WTC11 (cell line): ENCODE measurements at regions not wholly inside any gene's neighbourhood (a gene's known extent, or its start where the extent isn't known, plus 50 kb on each side); places are given as distances from the start of the nearest gene placed in this dataset.
A peak's percentile ranks its signal among the peaks of the same experiment; 100 is the strongest.

ENCODE experiments used
- ATAC-seq: fragments of 200-7000 bp; cut with Tn5 transposase; 2 replicates; pipeline ENCODE4 v1.10.0; 2021; ENCODE audit warnings: mild to moderate bottlenecking, moderate library complexity
- CTCF ChIA-PET: fragments of 300-600 bp; sonication (Branson Sonifier 250); formaldehyde crosslinking; loops from one replicate; lab custom pipeline; 2021; ENCODE audit warnings: antibody characterized with exemption; lab: Charles Lee
- POLR2A ChIA-PET: fragments of 350-600 bp; sonication (Branson Sonifier 250); formaldehyde crosslinking; loops from one replicate; lab custom pipeline; 2021; ENCODE audit warnings: antibody characterized with exemption; lab: Charles Lee
- DNase-seq: peaks from one replicate; pipeline ENCODE4 v3.0.0; 2021; ENCODE audit warnings: low spot score
- H3K27ac Mint-ChIP-seq: 2 replicates; pipeline ENCODE4 v1.8.0; 2021; ENCODE audit warnings: mixed read lengths
- H3K27me3 Mint-ChIP-seq: 2 replicates; pipeline ENCODE4 v1.8.0; 2021; ENCODE audit warnings: low read depth, mild to moderate bottlenecking, moderate library complexity, mixed read lengths
- H3K36me3 Mint-ChIP-seq: 2 replicates; pipeline ENCODE4 v1.8.0; 2021; ENCODE audit warnings: mixed read lengths
- H3K4me1 Mint-ChIP-seq: 2 replicates; pipeline ENCODE4 v1.8.0; 2022; ENCODE audit warnings: mixed read lengths
- H3K4me3 Mint-ChIP-seq: 2 replicates; pipeline ENCODE4 v1.8.0; 2021; ENCODE audit warnings: mild to moderate bottlenecking, moderate library complexity, mixed read lengths
- H3K9me3 Mint-ChIP-seq: 2 replicates; pipeline ENCODE4 v1.8.0; 2021; ENCODE audit warnings: mixed read lengths
- GABPB1 ChIP-seq: sonication (generic); formaldehyde crosslinking; IDR thresholded peaks from 2 replicates; pipeline ENCODE4 v1.8.1; 2023; ENCODE audit warnings: mild to moderate bottlenecking, missing genetic modification reagents
- GRHL2 ChIP-seq: fragments of 250-450 bp; sonication (Bioruptor Pico); IDR thresholded peaks from 2 replicates; pipeline ENCODE4 v1.8.0; 2022; ENCODE audit warnings: mild to moderate bottlenecking, moderate library complexity; ENCODE audit not compliant: insufficient replicate concordance, severe bottlenecking
- JAZF1 ChIP-seq: fragments of 250-450 bp; sonication (Bioruptor Pico); IDR thresholded peaks from 2 replicates; pipeline ENCODE4 v1.9.0; 2021; ENCODE audit warnings: moderate library complexity, mild to moderate bottlenecking, inconsistent platforms
- MXD4 ChIP-seq: fragments of 250-450 bp; sonication (Bioruptor Pico); IDR thresholded peaks from 2 replicates; pipeline ENCODE4 v1.8.0; 2021; ENCODE audit warnings: mild to moderate bottlenecking, moderate library complexity, borderline replicate concordance
- ZBTB21 ChIP-seq: sonication (generic); formaldehyde crosslinking; IDR thresholded peaks from 2 replicates; pipeline ENCODE4 v1.8.1; 2023; ENCODE audit warnings: mild to moderate bottlenecking, missing genetic modification reagents, borderline replicate concordance
- ZNF121 ChIP-seq: sonication (generic); formaldehyde crosslinking; IDR thresholded peaks from 2 replicates; pipeline ENCODE4 v1.8.0; 2023; ENCODE audit warnings: missing genetic modification reagents
- ZNF317 ChIP-seq: sonication (generic); formaldehyde crosslinking; IDR thresholded peaks from 2 replicates; pipeline ENCODE4 v1.8.1; 2023; ENCODE audit warnings: low read depth, mild to moderate bottlenecking, moderate library complexity, missing genetic modification reagents, borderline replicate concordance
- TF ChIP-seq, protein P1 (sequence below): sonication (generic); formaldehyde crosslinking; IDR thresholded peaks from 2 replicates; pipeline ENCODE4 v1.8.1; 2022; ENCODE audit warnings: missing genetic modification reagents, borderline replicate concordance
- TF ChIP-seq, protein P2 (sequence below): sonication (generic); formaldehyde crosslinking; IDR thresholded peaks from 2 replicates; pipeline ENCODE4 v1.8.1; 2023; ENCODE audit warnings: mild to moderate bottlenecking, moderate library complexity, missing genetic modification reagents
- TF ChIP-seq, protein P3 (sequence below): fragments of 250-450 bp; sonication (Bioruptor Pico); conservative IDR thresholded peaks from 2 replicates; pipeline ENCODE4 v1.9.0; 2021; ENCODE audit warnings: mild to moderate bottlenecking
- TF ChIP-seq, protein P4 (sequence below): sonication (generic); formaldehyde crosslinking; IDR thresholded peaks from 2 replicates; pipeline ENCODE4 v1.8.0; 2022; ENCODE audit warnings: mild to moderate bottlenecking, missing genetic modification reagents
- TF ChIP-seq, protein P5 (sequence below): sonication (generic); formaldehyde crosslinking; IDR thresholded peaks from 2 replicates; pipeline ENCODE4 v1.8.1; 2023; ENCODE audit warnings: mild to moderate bottlenecking, missing genetic modification reagents, moderate library complexity

DNA sequence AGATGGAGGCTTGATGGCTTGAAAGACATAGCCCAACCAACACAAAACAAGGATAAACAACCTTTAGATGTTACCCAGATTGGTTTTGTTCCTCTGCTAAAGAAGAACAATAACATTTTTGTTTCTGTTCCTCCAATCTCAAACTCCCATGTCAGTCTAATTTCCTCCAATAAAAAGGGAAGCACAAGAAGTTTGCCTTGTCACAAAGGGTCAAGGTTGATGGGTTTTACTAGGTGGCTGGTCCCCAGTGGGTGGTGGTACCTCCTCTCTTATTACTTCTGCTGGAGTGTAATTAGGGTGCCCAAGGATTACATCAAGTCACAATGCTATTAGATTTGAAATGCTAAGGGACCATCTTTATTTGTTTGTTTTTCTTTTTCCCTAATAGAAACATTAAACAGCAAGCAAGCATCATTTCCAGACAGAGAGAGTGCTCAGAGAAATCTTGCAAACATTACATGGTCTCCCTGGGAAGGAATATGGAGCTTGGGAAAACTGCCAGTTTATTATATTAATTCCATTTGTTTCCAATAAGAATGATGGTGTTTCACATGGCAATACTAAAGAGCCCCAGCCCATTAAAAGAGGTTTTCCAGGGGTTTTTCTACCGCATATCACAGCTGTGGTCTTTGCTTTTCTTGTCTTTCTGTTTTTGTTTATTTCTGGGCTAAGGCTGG is 78.3 kb upstream of the AOAH start:
- Mint-ChIP-seq H3K36me3 (no peaks in the 10 kb centered on the region), H3K27ac (no peak overlapping the region), H3K4me3 (no peak overlapping the region), H3K27me3 (no peaks in the 10 kb centered on the region; the same call in 1 of the 2 replicates)
- CTCF ChIA-PET: no interaction called here
- TF ChIP-seq ZNF317 (CRISPR knock-in tag) (no peak), ZBTB21 (CRISPR knock-in tag) (no peak), JAZF1 (CRISPR knock-in tag) (no peak)
- TF ChIP-seq, all 79 proteins: peak for 0
- DNase-seq: no peak
- H3K9me3 Mint-ChIP-seq: no peaks in the 10 kb centered on the region
- POLR2A ChIA-PET: no interaction called here
- ATAC-seq: no peak
- no peaks in the 10 kb centered on the region for H3K4me1 Mint-ChIP-seq

DNA sequence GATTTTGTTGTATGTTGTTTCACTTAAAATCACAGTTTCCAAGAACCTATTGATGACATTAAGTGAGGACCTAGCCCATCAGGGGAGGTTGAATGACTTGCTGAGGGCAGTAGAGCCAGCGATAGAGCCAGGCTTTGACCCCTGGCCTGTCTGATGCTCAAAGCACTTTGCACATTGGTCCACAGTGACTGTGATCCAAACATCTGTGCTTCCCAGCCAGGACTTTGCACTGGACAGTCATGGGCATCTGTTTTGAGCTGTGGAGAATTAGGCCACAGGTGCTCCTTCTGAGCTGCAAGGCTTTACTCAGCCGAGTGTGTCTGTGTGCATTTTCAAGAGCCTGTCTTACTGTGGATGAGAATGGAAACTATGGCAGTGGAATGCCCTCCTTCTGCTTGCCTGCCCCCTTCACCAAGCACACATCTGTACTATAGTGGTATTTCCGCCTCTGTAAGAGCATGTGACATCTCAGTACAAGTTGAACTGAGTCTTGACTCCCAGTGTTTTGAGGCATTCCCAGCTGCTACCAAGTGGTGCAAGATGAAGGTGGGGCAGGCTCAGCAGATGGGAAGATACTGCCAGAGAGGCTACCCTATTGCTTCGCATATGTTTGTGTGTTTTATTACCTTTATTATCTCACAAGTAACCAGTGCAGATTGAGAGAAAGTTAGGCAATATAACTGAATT is 72.7 kb upstream of the AOAH start:
- peaks cover 6% of the 10 kb centered on the region; the same call in 1 of the 2 replicates for H3K4me1 Mint-ChIP-seq
- ATAC-seq: no peak
- TF ChIP-seq, protein P1, sequence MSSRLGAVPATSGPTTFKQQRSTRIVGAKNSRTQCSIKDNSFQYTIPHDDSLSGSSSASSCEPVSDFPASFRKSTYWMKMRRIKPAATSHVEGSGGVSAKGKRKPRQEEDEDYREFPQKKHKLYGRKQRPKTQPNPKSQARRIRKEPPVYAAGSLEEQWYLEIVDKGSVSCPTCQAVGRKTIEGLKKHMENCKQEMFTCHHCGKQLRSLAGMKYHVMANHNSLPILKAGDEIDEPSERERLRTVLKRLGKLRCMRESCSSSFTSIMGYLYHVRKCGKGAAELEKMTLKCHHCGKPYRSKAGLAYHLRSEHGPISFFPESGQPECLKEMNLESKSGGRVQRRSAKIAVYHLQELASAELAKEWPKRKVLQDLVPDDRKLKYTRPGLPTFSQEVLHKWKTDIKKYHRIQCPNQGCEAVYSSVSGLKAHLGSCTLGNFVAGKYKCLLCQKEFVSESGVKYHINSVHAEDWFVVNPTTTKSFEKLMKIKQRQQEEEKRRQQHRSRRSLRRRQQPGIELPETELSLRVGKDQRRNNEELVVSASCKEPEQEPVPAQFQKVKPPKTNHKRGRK (CRISPR knock-in tag): no peak
- TF ChIP-seq, protein P2, sequence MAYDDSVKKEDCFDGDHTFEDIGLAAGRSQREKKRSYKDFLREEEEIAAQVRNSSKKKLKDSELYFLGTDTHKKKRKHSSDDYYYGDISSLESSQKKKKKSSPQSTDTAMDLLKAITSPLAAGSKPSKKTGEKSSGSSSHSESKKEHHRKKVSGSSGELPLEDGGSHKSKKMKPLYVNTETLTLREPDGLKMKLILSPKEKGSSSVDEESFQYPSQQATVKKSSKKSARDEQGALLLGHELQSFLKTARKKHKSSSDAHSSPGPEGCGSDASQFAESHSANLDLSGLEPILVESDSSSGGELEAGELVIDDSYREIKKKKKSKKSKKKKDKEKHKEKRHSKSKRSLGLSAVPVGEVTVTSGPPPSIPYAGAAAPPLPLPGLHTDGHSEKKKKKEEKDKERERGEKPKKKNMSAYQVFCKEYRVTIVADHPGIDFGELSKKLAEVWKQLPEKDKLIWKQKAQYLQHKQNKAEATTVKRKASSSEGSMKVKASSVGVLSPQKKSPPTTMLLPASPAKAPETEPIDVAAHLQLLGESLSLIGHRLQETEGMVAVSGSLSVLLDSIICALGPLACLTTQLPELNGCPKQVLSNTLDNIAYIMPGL (CRISPR knock-in tag): no peak
- TF ChIP-seq, protein P3, sequence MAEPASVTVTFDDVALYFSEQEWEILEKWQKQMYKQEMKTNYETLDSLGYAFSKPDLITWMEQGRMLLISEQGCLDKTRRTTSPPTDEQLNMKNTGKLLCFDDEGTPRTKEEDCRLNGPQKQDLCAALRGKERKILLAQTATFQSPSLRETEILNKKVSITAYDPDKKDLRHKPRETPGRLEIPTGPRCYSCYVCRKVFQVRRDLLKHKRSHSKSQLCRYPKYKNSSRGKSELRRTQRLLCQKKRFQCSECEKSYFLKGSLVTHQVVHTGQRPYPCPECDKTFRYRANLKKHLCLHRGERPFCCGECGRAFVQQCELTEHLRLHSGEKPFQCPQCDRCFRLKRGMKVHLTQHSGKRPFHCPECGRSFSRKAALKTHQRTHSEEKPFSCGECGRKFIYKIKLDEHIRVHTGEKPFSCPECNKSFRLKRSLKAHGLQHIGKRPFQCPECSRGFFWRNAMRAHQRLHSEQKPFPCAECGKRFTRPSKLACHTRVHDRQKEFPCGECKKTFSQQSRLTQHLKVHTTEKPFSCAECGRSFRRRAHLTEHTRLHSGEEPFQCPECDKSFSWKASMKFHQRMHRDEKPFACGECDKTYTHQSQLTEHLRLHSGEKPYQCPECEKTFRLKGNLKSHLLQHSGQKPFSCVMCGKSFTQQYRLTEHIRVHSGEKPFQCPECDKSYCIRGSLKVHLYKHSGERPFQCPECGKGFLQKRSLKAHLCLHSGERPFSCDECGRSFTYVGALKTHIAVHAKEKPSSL (CRISPR knock-in tag): no peak
- TF ChIP-seq ZNF121: no peak
- TF ChIP-seq, protein P4, sequence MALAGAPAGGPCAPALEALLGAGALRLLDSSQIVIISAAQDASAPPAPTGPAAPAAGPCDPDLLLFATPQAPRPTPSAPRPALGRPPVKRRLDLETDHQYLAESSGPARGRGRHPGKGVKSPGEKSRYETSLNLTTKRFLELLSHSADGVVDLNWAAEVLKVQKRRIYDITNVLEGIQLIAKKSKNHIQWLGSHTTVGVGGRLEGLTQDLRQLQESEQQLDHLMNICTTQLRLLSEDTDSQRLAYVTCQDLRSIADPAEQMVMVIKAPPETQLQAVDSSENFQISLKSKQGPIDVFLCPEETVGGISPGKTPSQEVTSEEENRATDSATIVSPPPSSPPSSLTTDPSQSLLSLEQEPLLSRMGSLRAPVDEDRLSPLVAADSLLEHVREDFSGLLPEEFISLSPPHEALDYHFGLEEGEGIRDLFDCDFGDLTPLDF (CRISPR knock-in tag): no peak
- TF ChIP-seq, protein P5, sequence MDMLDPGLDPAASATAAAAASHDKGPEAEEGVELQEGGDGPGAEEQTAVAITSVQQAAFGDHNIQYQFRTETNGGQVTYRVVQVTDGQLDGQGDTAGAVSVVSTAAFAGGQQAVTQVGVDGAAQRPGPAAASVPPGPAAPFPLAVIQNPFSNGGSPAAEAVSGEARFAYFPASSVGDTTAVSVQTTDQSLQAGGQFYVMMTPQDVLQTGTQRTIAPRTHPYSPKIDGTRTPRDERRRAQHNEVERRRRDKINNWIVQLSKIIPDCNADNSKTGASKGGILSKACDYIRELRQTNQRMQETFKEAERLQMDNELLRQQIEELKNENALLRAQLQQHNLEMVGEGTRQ (CRISPR knock-in tag): no peak
- H3K4me3 Mint-ChIP-seq: no peak overlapping the region
- ChIA-PET POLR2A (no interaction called here), CTCF (no interaction called here)
- H3K9me3 Mint-ChIP-seq: no peaks in the 10 kb centered on the region
- no peak for DNase-seq
- no peaks in the 10 kb centered on the region; the same call in 1 of the 2 replicates for H3K27me3 Mint-ChIP-seq
- no peak overlapping the region for H3K27ac Mint-ChIP-seq
- H3K36me3 Mint-ChIP-seq: no peaks in the 10 kb centered on the region

DNA sequence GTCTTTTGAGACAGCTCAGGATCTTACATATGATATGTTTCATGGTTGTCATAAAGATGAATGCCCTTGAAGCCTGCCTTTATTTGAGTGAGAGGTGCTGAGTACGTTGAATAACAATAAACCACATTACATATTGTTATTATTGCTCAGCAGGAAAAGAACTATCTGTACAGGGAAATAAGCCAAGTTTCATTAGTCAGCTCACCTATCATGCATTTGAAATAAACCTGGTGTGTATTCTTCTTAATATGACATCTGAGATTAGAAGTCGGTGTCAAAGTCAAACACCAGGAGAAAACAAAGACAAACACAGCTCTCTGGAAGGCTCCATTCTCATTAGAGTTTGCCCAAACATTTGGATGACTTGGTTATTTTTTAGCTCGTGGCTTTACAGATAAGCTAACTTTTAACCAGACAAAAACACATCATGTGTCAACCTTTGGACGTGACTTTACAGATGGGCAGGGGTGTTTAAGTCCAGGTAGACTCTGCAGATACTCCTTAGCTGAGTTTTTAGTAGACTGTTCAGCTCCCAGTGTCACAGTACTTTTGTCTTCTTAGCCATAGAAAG is 71.2 kb upstream of the AOAH start:
- TF ChIP-seq MXD4: no peak
- 0 out of 2 replicates have a peak, but pooled peaks have one; percentile 14 for TF ChIP-seq GABPB1 (CRISPR knock-in tag)
- TF ChIP-seq GRHL2: no peak
- H3K9me3 Mint-ChIP-seq: no peaks in the 10 kb centered on the region
- no peaks in the 10 kb centered on the region for H3K36me3 Mint-ChIP-seq
- H3K27me3 Mint-ChIP-seq: no peaks in the 10 kb centered on the region; the same call in 1 of the 2 replicates
- POLR2A ChIA-PET: no interaction called here
- DNase-seq (no peak), ATAC-seq (no peak)
- no peak overlapping the region for H3K27ac Mint-ChIP-seq
- peaks cover 6% of the 10 kb centered on the region; the same call in 1 of the 2 replicates for H3K4me1 Mint-ChIP-seq
- CTCF ChIA-PET: interaction anchor here (1.2 to 2.1 kb wide), 2 partner anchors 308 to 322 kb away, joined by 3 to 5 read pairs; no protein-coding TSS in a partner anchor
- no peak overlapping the region for H3K4me3 Mint-ChIP-seq
